BJ (cell line): ENCODE measurements at regions not wholly inside any gene's neighbourhood (a gene's known extent, or its start where the extent isn't known, plus 50 kb on each side); places are given as distances from the start of the nearest gene placed in this dataset.

ENCODE experiments used
- CTCF ChIA-PET: fragments of 350-600 bp; formaldehyde crosslinking; extraction: SDS; loops from one replicate; lab custom pipeline; 2021; ENCODE audit warnings: antibody characterized with exemption, inconsistent platforms; lab: Yijun Ruan, JAX
- POLR2A ChIA-PET: fragments of 300-600 bp; sonication (Branson Sonifier 250); formaldehyde crosslinking; extraction: SDS; loops from one replicate; lab custom pipeline; 2021; ENCODE audit warnings: antibody characterized with exemption; lab: Charles Lee
- DNase-seq: peaks from one replicate; pipeline ENCODE4 v3.0.0-alpha.2; 2011; ENCODE audit warnings: low read depth
- H3K27me3 ChIP-seq: 2 replicates; pipeline ENCODE4 v1.6.0; 2011; ENCODE audit warnings: low read length; ENCODE audit not compliant: control insufficient read depth, insufficient read depth
- H3K36me3 ChIP-seq: 2 replicates; pipeline ENCODE4 v1.5.1; 2011; ENCODE audit warnings: low read length; ENCODE audit not compliant: control insufficient read depth, insufficient read depth
- H3K4me3 ChIP-seq: 2 replicates; pipeline ENCODE4 v1.5.1; 2011; ENCODE audit warnings: low read depth, mild to moderate bottlenecking, control low read depth, low read length
- TF ChIP-seq, protein P1 (sequence below): IDR thresholded peaks from 2 replicates; pipeline ENCODE4 v1.5.1; 2011; ENCODE audit warnings: low read depth, mild to moderate bottlenecking, control low read depth, inconsistent platforms, low read length, moderate library complexity; ENCODE audit not compliant: insufficient read depth

DNA sequence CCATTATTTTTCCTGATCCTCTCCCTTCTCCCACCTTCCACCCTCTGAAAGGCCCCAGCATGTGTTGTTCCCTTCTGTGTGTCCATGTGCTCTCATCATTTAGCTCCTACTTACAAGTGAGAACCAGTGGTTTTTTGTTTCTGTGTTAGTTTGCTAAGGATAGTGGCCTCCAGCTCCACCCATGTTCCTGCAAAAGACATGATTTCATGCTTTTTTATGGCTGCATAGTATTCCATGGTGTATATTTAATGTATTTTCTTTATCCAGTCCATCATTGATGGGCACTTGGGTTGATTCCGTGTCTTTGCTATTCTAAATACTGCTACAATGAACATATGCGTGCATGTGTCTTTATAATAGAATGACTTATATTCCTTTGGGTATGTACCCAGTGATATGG lies 89.4 kb upstream of the C1orf174 start:
- CTCF ChIA-PET: no interaction called here
- no peaks in the 10 kb centered on the region for H3K27me3 ChIP-seq
- TF ChIP-seq, protein P1, sequence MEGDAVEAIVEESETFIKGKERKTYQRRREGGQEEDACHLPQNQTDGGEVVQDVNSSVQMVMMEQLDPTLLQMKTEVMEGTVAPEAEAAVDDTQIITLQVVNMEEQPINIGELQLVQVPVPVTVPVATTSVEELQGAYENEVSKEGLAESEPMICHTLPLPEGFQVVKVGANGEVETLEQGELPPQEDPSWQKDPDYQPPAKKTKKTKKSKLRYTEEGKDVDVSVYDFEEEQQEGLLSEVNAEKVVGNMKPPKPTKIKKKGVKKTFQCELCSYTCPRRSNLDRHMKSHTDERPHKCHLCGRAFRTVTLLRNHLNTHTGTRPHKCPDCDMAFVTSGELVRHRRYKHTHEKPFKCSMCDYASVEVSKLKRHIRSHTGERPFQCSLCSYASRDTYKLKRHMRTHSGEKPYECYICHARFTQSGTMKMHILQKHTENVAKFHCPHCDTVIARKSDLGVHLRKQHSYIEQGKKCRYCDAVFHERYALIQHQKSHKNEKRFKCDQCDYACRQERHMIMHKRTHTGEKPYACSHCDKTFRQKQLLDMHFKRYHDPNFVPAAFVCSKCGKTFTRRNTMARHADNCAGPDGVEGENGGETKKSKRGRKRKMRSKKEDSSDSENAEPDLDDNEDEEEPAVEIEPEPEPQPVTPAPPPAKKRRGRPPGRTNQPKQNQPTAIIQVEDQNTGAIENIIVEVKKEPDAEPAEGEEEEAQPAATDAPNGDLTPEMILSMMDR: no peak
- POLR2A ChIA-PET: no interaction called here
- DNase-seq: no peak
- H3K36me3 ChIP-seq: no peaks in the 10 kb centered on the region
- no peak overlapping the region for H3K4me3 ChIP-seq

DNA sequence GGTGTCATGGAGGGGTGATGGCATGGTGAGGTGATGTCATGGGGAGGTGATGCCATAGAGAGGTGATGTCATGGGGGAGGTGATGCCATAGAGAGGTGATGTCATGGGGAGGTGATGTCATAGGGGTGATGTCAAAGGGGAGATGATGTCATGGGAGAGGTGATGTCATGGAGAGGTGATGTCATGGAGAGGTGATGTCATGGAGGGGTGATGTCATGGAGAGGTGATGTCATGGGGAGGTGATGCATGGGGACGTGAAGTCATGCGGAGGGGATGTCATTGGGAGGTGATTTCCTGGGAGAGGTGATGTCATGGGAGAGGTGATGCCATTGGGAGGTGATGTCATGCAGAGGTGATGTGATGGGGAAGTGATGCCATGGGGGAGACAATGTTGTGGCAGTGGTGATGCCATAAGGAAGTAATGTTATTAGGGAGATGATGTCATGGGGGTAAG lies 92.1 kb upstream of the C1orf174 start:
- DNase-seq: no peak
- POLR2A ChIA-PET: no interaction called here
- Histone ChIP-seq H3K36me3 (no peaks in the 10 kb centered on the region), H3K4me3 (no peak overlapping the region), H3K27me3 (no peaks in the 10 kb centered on the region)
- CTCF ChIA-PET: no interaction called here
- TF ChIP-seq, protein P1: no peak

DNA sequence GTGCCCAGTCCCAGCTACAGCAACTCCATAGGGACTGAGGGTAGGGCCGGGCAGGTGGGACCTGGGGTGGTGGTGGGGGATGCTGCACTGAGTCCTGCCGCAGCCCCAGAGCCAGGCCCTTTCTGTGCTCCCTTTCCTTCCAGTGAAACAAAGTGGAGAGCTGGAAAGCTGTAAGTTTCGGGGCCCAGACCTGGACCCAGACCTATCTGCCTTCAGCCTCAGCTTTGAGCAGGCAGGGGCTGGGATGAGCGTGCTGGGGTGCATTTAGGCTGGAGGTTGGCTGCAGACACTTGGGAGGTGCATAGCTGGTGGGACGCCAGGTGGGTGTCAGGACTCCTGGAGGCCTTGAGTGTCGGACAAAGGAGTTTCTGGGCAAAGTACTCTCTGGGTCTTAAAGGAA lies 92.7 kb upstream of the C1orf174 start:
- ChIA-PET CTCF (no interaction called here), POLR2A (no interaction called here)
- no peaks in the 10 kb centered on the region for H3K36me3 ChIP-seq
- DNase-seq: no peak
- H3K27me3 ChIP-seq: no peaks in the 10 kb centered on the region
- TF ChIP-seq, protein P1: no peak
- H3K4me3 ChIP-seq: no peak overlapping the region

DNA sequence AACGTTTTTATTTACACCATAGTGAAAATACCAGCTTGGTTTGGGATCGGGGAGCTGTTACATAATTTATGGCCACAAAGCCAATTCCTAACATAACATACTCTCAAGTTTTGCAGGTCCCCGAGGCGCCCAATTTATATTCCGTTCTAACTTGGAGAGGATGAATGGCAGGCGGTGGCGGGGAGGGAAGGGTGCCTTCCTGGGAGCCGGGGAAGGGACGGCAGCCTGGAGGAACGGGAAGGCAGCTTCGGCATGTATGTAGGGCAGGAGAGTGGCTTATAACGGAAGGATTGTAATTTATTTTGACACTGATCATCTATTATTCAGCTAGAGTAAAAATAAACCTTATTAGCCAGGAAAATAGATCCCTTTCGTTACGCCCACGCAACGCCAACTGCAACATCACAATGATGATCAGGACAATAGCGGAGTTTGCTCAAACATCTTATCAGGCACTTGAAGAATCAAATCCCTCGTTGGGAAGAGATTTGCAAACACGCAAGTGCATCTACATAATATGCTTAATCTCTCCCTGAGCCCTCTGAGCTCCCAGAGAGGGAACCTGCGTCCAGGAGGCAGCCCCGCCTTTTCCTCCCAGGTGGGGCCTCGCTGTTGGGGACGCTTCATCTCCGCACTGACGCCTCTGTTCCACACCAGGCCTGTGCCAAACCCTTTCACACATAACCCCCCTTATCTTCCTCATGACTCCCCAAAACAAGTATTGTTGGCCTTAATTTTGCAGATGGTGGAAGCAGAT lies 93.7 kb upstream of the C1orf174 start:
- no peaks in the 10 kb centered on the region for H3K27me3 ChIP-seq
- ChIA-PET POLR2A (no interaction called here), CTCF (no interaction called here)
- no peaks in the 10 kb centered on the region for H3K36me3 ChIP-seq
- TF ChIP-seq, protein P1: no peak
- H3K4me3 ChIP-seq: no peak overlapping the region
- no peak for DNase-seq

DNA sequence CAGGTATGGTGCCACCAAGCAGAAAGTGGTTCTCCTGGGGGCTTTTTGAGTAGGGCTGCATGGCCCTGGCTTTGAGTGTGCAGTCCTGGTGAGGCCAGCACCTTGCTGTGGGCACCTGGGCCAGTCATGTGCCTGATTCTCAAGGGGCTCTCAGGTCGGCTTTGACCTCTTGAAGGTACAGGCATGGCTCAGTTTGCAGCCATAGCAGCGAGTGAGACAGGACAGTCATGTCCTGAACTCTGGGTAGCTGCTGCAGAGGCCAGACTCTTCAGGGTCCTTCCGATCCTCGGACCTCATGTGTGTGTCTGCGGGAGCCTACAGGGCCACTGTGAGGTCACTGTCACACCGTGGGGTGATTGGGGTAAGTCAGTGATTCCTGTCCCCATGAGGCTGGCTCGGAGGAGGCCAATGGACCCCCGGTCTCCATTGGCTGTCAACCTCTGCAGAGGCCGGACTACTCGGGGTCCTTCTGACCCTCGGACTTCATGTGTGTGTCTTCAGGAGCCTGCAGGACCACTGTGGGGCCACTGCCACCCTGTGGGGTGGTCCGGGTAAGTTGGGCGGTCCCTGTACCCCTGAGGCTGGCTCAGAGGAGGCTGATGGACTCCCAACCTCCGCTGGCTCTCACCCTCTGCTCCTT lies 95.2 kb upstream of the C1orf174 start:
- DNase-seq: no peak
- CTCF ChIA-PET: no interaction called here
- no peaks in the 10 kb centered on the region for H3K36me3 ChIP-seq
- TF ChIP-seq, protein P1: no peak
- POLR2A ChIA-PET: no interaction called here
- H3K4me3 ChIP-seq: no peak overlapping the region
- H3K27me3 ChIP-seq: no peaks in the 10 kb centered on the region
